Osteoblast (primary cell): ENCODE measurements at regions not wholly inside any gene's neighbourhood (a gene's known extent, or its start where the extent isn't known, plus 50 kb on each side); places are given as distances from the start of the nearest gene placed in this dataset.

Experiments
- DNase-seq: peaks from one replicate; pipeline ENCODE4 v3.0.0; 2011; ENCODE audit warnings: low spot score, mixed read lengths; ENCODE audit not compliant: insufficient read length; ENCODE audit errors: missing footprints
- H2AFZ ChIP-seq: 2 replicates; pipeline ENCODE4 v1.6.0; 2011; ENCODE audit warnings: mild to moderate bottlenecking, low read length
- H3K27ac ChIP-seq: 2 replicates; pipeline ENCODE4 v1.5.1; 2011; ENCODE audit warnings: mild to moderate bottlenecking, low read depth, low read length, moderate library complexity
- H3K27me3 ChIP-seq: 2 replicates; pipeline ENCODE4 v1.6.0; 2012; ENCODE audit warnings: mild to moderate bottlenecking, control low read depth, inconsistent platforms, low read length, moderate library complexity; ENCODE audit not compliant: insufficient read depth
- H3K36me3 ChIP-seq: 2 replicates; pipeline ENCODE4 v1.5.1; 2011; ENCODE audit warnings: mild to moderate bottlenecking, low read length, control low read depth, moderate library complexity; ENCODE audit not compliant: insufficient read depth
- H3K4me1 ChIP-seq: 2 replicates; pipeline ENCODE4 v1.5.1; 2011; ENCODE audit warnings: mild to moderate bottlenecking, low read length, control low read depth, moderate library complexity; ENCODE audit not compliant: insufficient read depth
- H3K4me2 ChIP-seq: 2 replicates; pipeline ENCODE4 v1.6.0; 2011; ENCODE audit warnings: mild to moderate bottlenecking, low read length; ENCODE audit not compliant: insufficient read depth
- H3K4me3 ChIP-seq: fragments of 200-600 bp; sonication (generic); 3 replicates; pipeline ENCODE4 v1.5.1; 2012; ENCODE audit warnings: mild to moderate bottlenecking, low read length, inconsistent platforms; ENCODE audit not compliant: insufficient read depth
- H3K79me2 ChIP-seq: 2 replicates; pipeline ENCODE4 v1.6.0; 2012; ENCODE audit warnings: mild to moderate bottlenecking, low read length, control low read depth, inconsistent platforms; ENCODE audit not compliant: insufficient read depth
- H3K9me3 ChIP-seq: 2 replicates; pipeline ENCODE4 v1.5.1; 2011; ENCODE audit warnings: low read depth, low read length, control low read depth
- H4K20me1 ChIP-seq: 2 replicates; pipeline ENCODE4 v1.6.0; 2012; ENCODE audit warnings: mild to moderate bottlenecking, low read length, control low read depth; ENCODE audit not compliant: insufficient read depth
- CTCF ChIP-seq: IDR thresholded peaks from 2 replicates; pipeline ENCODE4 v1.5.1; 2011; ENCODE audit warnings: mild to moderate bottlenecking, low read depth, low read length, moderate library complexity; ENCODE audit errors: extremely low read depth

GRCh38 chrX:82092307-82092706 is 890.4 kb downstream of the SH3BGRL start:
- H4K20me1 ChIP-seq: no peaks in the 10 kb centered on the region
- TF ChIP-seq CTCF: no peak
- H3K4me3 ChIP-seq: no peak overlapping the region
- no peak overlapping the region for H3K4me2 ChIP-seq
- H3K79me2 ChIP-seq: no peaks in the 10 kb centered on the region
- H3K27me3 ChIP-seq: no peaks in the 10 kb centered on the region
- no peak overlapping the region for H3K27ac ChIP-seq
- H3K4me1 ChIP-seq: no peaks in the 10 kb centered on the region
- DNase-seq: no peak
- no peaks in the 10 kb centered on the region for H3K9me3 ChIP-seq
- no peak overlapping the region for H2AFZ ChIP-seq
- H3K36me3 ChIP-seq: no peaks in the 10 kb centered on the region

GRCh38 chrX:82125103-82125502 is 923.2 kb downstream of the SH3BGRL start:
- Histone ChIP-seq H3K36me3 (no peaks in the 10 kb centered on the region), H3K27me3 (no peaks in the 10 kb centered on the region), H4K20me1 (no peaks in the 10 kb centered on the region), H3K9me3 (no peaks in the 10 kb centered on the region), H3K4me2 (no peak overlapping the region), H3K27ac (no peak overlapping the region), H2AFZ (no peak overlapping the region), H3K4me1 (no peaks in the 10 kb centered on the region), H3K79me2 (no peaks in the 10 kb centered on the region), H3K4me3 (no peak overlapping the region)
- no peak for TF ChIP-seq CTCF
- no peak for DNase-seq

GRCh38 chrX:82127228-82128123 is 925.6 kb downstream of the SH3BGRL start:
- Histone ChIP-seq H4K20me1 (no peaks in the 10 kb centered on the region), H3K79me2 (no peaks in the 10 kb centered on the region), H3K4me1 (no peaks in the 10 kb centered on the region), H3K27ac (no peak overlapping the region), H3K4me2 (no peak overlapping the region), H3K4me3 (no peak overlapping the region), H3K36me3 (no peaks in the 10 kb centered on the region), H3K9me3 (no peaks in the 10 kb centered on the region), H2AFZ (no peak overlapping the region), H3K27me3 (no peaks in the 10 kb centered on the region)
- DNase-seq: no peak
- TF ChIP-seq CTCF: no peak

GRCh38 chrX:82134378-82134777 is 932.5 kb downstream of the SH3BGRL start:
- TF ChIP-seq CTCF: no peak
- H3K9me3 ChIP-seq: no peaks in the 10 kb centered on the region
- H3K27me3 ChIP-seq: no peaks in the 10 kb centered on the region
- no peak overlapping the region for H3K27ac ChIP-seq
- DNase-seq: no peak
- no peaks in the 10 kb centered on the region for H3K79me2 ChIP-seq
- no peaks in the 10 kb centered on the region for H4K20me1 ChIP-seq
- no peaks in the 10 kb centered on the region for H3K36me3 ChIP-seq
- no peak overlapping the region for H2AFZ ChIP-seq
- H3K4me2 ChIP-seq: no peak overlapping the region
- no peaks in the 10 kb centered on the region for H3K4me1 ChIP-seq
- H3K4me3 ChIP-seq: no peak overlapping the region
